HEK293 (cell line): ENCODE measurements at regions not wholly inside any gene's neighbourhood (a gene's known extent, or its start where the extent isn't known, plus 50 kb on each side); places are given as distances from the start of the nearest gene placed in this dataset.
"Not testable (repeated sequence)": the region's sequence is repeated elsewhere in the genome, so short reads cannot be mapped to it uniquely, and the experiment has no call there.

Experiments
- BCL11A ChIP-seq: fragments of 450-650 bp; formaldehyde crosslinking; IDR thresholded peaks from 2 replicates; pipeline ENCODE4 v1.5.1; 2016; ENCODE audit warnings: low read depth, missing biosample characterization, missing genetic modification characterization
- BCL6B ChIP-seq: fragments of 450-650 bp; formaldehyde crosslinking; IDR thresholded peaks from 2 replicates; pipeline ENCODE4 v1.5.1; 2017; ENCODE audit warnings: missing biosample characterization, missing genetic modification characterization
- CTCF ChIP-seq: fragments of 450-650 bp; formaldehyde crosslinking; IDR thresholded peaks from 2 replicates; pipeline ENCODE4 v1.5.1; 2016; ENCODE audit warnings: missing biosample characterization, missing genetic modification characterization
- KLF16 ChIP-seq: fragments of 450-650 bp; formaldehyde crosslinking; IDR thresholded peaks from 2 replicates; pipeline ENCODE4 v1.5.1; 2017; ENCODE audit warnings: missing biosample characterization, missing genetic modification characterization
- RBAK ChIP-seq: fragments of 450-650 bp; formaldehyde crosslinking; IDR thresholded peaks from 2 replicates; pipeline ENCODE4 v1.5.1; 2016; ENCODE audit warnings: missing biosample characterization, missing genetic modification characterization
- ZNF10 ChIP-seq: fragments of 450-650 bp; formaldehyde crosslinking; IDR thresholded peaks from 2 replicates; pipeline ENCODE4 v1.5.1; 2017; ENCODE audit warnings: missing biosample characterization, missing genetic modification characterization
- ZNF138 ChIP-seq: fragments of 450-650 bp; formaldehyde crosslinking; IDR thresholded peaks from 2 replicates; pipeline ENCODE4 v1.5.1; 2016; ENCODE audit warnings: missing biosample characterization, missing genetic modification characterization, borderline replicate concordance
- ZNF280C ChIP-seq: fragments of 450-650 bp; formaldehyde crosslinking; IDR thresholded peaks from 2 replicates; pipeline ENCODE4 v1.5.1; 2016; ENCODE audit warnings: missing biosample characterization, missing genetic modification characterization
- ZNF280D ChIP-seq: fragments of 450-650 bp; formaldehyde crosslinking; IDR thresholded peaks from 2 replicates; pipeline ENCODE4 v1.5.1; 2016; ENCODE audit warnings: missing biosample characterization, missing genetic modification characterization
- ZNF473 ChIP-seq: fragments of 450-650 bp; formaldehyde crosslinking; IDR thresholded peaks from 2 replicates; pipeline ENCODE4 v1.5.1; 2017; ENCODE audit warnings: missing biosample characterization, missing genetic modification characterization
- ZNF530 ChIP-seq: fragments of 450-650 bp; formaldehyde crosslinking; IDR thresholded peaks from 2 replicates; pipeline ENCODE4 v1.5.1; 2016; ENCODE audit warnings: low read depth, missing biosample characterization, missing genetic modification characterization
- ZNF549 ChIP-seq: fragments of 450-650 bp; IDR thresholded peaks from 2 replicates; pipeline ENCODE4 v1.5.1; 2018; ENCODE audit warnings: missing biosample characterization, missing genetic modification characterization, mild to moderate bottlenecking, inconsistent platforms, moderate library complexity
- ZSCAN18 ChIP-seq: fragments of 450-650 bp; formaldehyde crosslinking; IDR thresholded peaks from 2 replicates; pipeline ENCODE4 v1.5.1; 2016; ENCODE audit warnings: missing biosample characterization, missing genetic modification characterization

GRCh38 chr10:125404902-125405301 lies 244.5 kb upstream of the CTBP2 start:
- not testable (repeated sequence) for TF ChIP-seq KLF16 (tag by site-specific recombination); CTCF; ZNF530 (tag by site-specific recombination); ZNF280C (tag by site-specific recombination); ZNF549 (tag by site-specific recombination); ZNF10 (tag by site-specific recombination); ZNF473; ZNF138 (tag by site-specific recombination); ZSCAN18 (tag by site-specific recombination); BCL6B (tag by site-specific recombination); BCL11A (tag by site-specific recombination); RBAK; ZNF280D (tag by site-specific recombination)
